ENCODE measurements at regions not wholly inside any gene's neighbourhood (a gene's known extent, or its start where the extent isn't known, plus 50 kb on each side); places are given as distances from the start of the nearest gene placed in this dataset.

- Mint-ChIP-seq H3K9me3 (ENCODE audit: low read depth, unreplicated experiment) (no peaks in the 10 kb centered on the region), H3K36me3 (ENCODE audit: insufficient read depth, unreplicated experiment) (peaks cover 4% of the 10 kb centered on the region), H3K4me1 (ENCODE audit: low read depth, unreplicated experiment) (no peaks in the 10 kb centered on the region), H3K27me3 (ENCODE audit: unreplicated experiment) (no peaks in the 10 kb centered on the region), H3K4me3 (ENCODE audit: low read depth, unreplicated experiment) (no peak overlapping the region), H3K27ac (ENCODE audit: unreplicated experiment) (peak overlapping the region; percentile 44)
- CTCF ChIA-PET, result no interaction called here
- intact Hi-C loops (cut with micrococcal nuclease; ENCODE audit: unreplicated experiment), result loop anchor here (5.0 kb wide), 1 partner anchor 139 kb away; the partner anchor contains the start of gene SPEF2
- BruUV-seq (replicated peaks), result no TSS peak
- no peak for TF ChIP-seq CTCF (IDR thresholded peaks at IDR 0.05; ENCODE audit: unreplicated experiment)
- DNase-seq, result no peak
Observed at GRCh38 chr5:35477911-35478310, 139.8 kb upstream of the SPEF2 start.

- no peak overlapping the region for H3K4me3 Mint-ChIP-seq (ENCODE audit: low read depth, unreplicated experiment)
- no peaks in the 10 kb centered on the region for H3K27me3 Mint-ChIP-seq (ENCODE audit: unreplicated experiment)
- intact Hi-C loops (cut with micrococcal nuclease; ENCODE audit: unreplicated experiment), result loop anchor here (5.0 kb wide), 1 partner anchor 140 kb away; the partner anchor contains the start of gene SPEF2
- CTCF ChIA-PET, result no interaction called here
- H3K36me3 Mint-ChIP-seq (ENCODE audit: insufficient read depth, unreplicated experiment), result peaks cover 4% of the 10 kb centered on the region
- no peaks in the 10 kb centered on the region for H3K9me3 Mint-ChIP-seq (ENCODE audit: low read depth, unreplicated experiment)
- no peak overlapping the region for H3K27ac Mint-ChIP-seq (ENCODE audit: unreplicated experiment)
- no TSS peak for BruUV-seq (replicated peaks)
- TF ChIP-seq CTCF (IDR thresholded peaks at IDR 0.05; ENCODE audit: unreplicated experiment), result no peak
- DNase-seq, result no peak
- H3K4me1 Mint-ChIP-seq (ENCODE audit: low read depth, unreplicated experiment), result no peaks in the 10 kb centered on the region
Observed at GRCh38 chr5:35477321-35477720, 140.3 kb upstream of the SPEF2 start.

- Mint-ChIP-seq H3K9me3 (ENCODE audit: low read depth, unreplicated experiment) (no peaks in the 10 kb centered on the region), H3K27ac (ENCODE audit: unreplicated experiment) (no peak overlapping the region), H3K4me1 (ENCODE audit: low read depth, unreplicated experiment) (no peaks in the 10 kb centered on the region), H3K36me3 (ENCODE audit: insufficient read depth, unreplicated experiment) (peaks cover 4% of the 10 kb centered on the region), H3K4me3 (ENCODE audit: low read depth, unreplicated experiment) (no peak overlapping the region), H3K27me3 (ENCODE audit: unreplicated experiment) (no peaks in the 10 kb centered on the region)
- TF ChIP-seq CTCF (IDR thresholded peaks at IDR 0.05; ENCODE audit: unreplicated experiment), result no peak
- CTCF ChIA-PET, result no interaction called here
- DNase-seq, result no peak
- intact Hi-C loops (cut with micrococcal nuclease; ENCODE audit: unreplicated experiment), result loop anchor here (5.0 kb wide), 1 partner anchor 141 kb away; the partner anchor contains the start of gene SPEF2
- no TSS peak for BruUV-seq (replicated peaks)
Observed at GRCh38 chr5:35476797-35477196, 140.9 kb upstream of the SPEF2 start.

GRCh38 chr5:35476036-35476435, 141.6 kb upstream of the SPEF2 start:
- no peaks in the 10 kb centered on the region for H3K9me3 Mint-ChIP-seq (ENCODE audit: low read depth, unreplicated experiment)
- CTCF ChIA-PET, result no interaction called here
- no peak overlapping the region for H3K27ac Mint-ChIP-seq (ENCODE audit: unreplicated experiment)
- intact Hi-C loops (cut with micrococcal nuclease; ENCODE audit: unreplicated experiment), result loop anchor here (5.0 kb wide), 1 partner anchor 141 kb away; the partner anchor contains the start of gene SPEF2
- no peak overlapping the region for H3K4me3 Mint-ChIP-seq (ENCODE audit: low read depth, unreplicated experiment)
- BruUV-seq (replicated peaks), result no TSS peak
- DNase-seq, result no peak
- TF ChIP-seq CTCF (IDR thresholded peaks at IDR 0.05; ENCODE audit: unreplicated experiment), result no peak
- H3K27me3 Mint-ChIP-seq (ENCODE audit: unreplicated experiment), result no peaks in the 10 kb centered on the region
- peaks cover 4% of the 10 kb centered on the region for H3K36me3 Mint-ChIP-seq (ENCODE audit: insufficient read depth, unreplicated experiment)
- no peaks in the 10 kb centered on the region for H3K4me1 Mint-ChIP-seq (ENCODE audit: low read depth, unreplicated experiment)
